C4-2B (cell line): ENCODE measurements at regions not wholly inside any gene's neighbourhood (a gene's known extent, or its start where the extent isn't known, plus 50 kb on each side); places are given as distances from the start of the nearest gene placed in this dataset.

Experiments
- H3K27ac ChIP-seq: fragments of 450-650 bp; 2 replicates; pipeline ENCODE4 v1.5.1; 2017
- CTCF ChIP-seq: fragments of 450-650 bp; conservative IDR thresholded peaks from 2 replicates; pipeline ENCODE4 v1.5.1; 2017; ENCODE audit warnings: mild to moderate bottlenecking
- ZFX ChIP-seq: fragments of 450-650 bp; IDR thresholded peaks from 2 replicates; pipeline ENCODE4 v1.6.1; 2017

DNA sequence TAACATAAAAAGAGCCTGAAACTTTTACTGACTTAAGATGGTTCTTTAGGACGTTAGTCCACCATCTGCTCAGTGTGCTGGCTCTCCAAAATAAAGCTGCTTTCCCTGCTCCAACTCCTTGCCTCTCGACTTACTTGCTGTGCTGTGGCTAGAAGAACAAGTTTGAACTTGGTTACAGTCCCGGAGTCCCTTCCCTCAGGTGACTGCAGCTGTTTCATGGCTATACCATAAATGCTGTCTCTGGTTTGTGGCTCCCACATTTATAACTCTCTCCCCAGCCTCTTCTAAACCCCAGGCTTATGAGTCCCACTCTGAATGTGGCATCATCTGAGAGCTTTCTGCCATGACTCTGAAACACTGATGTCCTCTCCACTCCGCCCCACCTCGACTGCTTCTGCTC, 166.2 kb upstream of the ADRA1D start:
- no peak overlapping the region for H3K27ac ChIP-seq
- TF ChIP-seq CTCF (no peak), ZFX (no peak)

GRCh38 chr20:4413314-4414049, 164.4 kb upstream of the ADRA1D start:
- no peak overlapping the region for H3K27ac ChIP-seq

DNA sequence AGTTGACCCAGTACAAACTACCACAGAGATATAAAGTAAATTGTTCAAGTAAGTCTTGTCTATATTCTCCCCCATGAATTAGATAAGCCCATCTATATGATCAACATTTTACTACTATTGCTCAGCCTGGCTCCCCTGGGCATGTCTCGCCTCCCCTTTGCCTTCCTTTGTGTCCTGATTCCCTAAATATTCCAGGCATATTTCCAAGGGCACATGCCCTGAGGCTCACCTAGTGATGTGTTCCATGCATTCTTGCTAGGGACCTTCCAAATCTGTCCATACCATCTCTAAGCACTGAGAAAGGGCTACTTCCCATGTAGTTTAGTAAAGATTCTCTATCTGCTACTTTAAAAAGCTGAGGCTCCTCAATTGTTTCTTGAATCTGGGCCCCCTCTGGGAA, 163.1 kb upstream of the ADRA1D start:
- TF ChIP-seq CTCF, result no peak
- TF ChIP-seq ZFX, result no peak
- no peak overlapping the region for H3K27ac ChIP-seq

More at GRCh38 chr20:4413314-4414049, 164.4 kb upstream of the ADRA1D start:
- TF ChIP-seq CTCF (no peak), ZFX (no peak)

DNA sequence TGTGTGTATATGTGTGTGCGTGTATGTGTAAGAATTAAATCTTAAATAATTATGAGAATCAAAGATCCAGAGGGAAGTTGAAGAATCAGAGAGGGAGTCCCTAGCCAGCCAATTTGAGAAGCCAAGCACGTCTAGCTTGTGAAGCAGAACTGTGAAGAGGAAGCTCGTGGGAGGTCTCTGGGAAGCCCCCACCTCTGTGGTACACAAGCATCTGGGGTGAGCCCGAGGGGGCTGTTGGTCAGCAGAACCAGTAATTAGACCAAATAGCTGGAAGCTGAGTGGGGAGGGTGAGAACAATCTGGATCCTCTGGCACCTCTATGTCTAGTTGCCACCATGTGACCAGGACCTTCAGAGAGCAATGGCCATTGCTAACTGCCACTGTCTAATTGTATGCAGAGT, 162.7 kb upstream of the ADRA1D start:
- H3K27ac ChIP-seq, result no peak overlapping the region
- no peak for TF ChIP-seq CTCF
- no peak for TF ChIP-seq ZFX

GRCh38 chr20:4406627-4407026, 157.5 kb upstream of the ADRA1D start:
- TF ChIP-seq ZFX, result no peak
- no peak for TF ChIP-seq CTCF
- H3K27ac ChIP-seq, result no peak overlapping the region

DNA sequence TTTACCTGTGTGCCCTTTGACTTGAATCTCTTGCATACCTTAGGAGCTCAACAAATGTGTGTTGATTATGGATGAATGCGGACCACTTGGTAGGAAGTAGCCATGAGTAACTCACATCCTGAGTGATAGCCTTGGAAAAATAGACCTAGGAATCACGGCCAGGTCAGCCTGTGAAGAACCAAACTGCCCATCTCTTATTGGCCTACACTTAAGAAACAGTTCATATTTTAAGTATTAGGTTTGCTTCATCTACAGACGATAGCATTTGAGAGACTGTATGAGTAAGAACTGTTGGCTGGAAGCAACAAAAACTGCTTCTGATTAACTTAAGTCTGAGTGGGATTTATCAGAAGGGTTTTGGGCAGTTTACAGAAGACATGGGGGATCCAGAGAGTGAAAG, 152.5 kb upstream of the ADRA1D start:
- TF ChIP-seq CTCF, result no peak
- TF ChIP-seq ZFX, result no peak
- no peak overlapping the region for H3K27ac ChIP-seq

GRCh38 chr20:4384961-4385360, 135.9 kb upstream of the ADRA1D start:
- H3K27ac ChIP-seq, result no peak overlapping the region
- TF ChIP-seq CTCF, result no peak
- TF ChIP-seq ZFX, result no peak
